AG04449 (cell line): ENCODE measurements at regions not wholly inside any gene's neighbourhood (a gene's known extent, or its start where the extent isn't known, plus 50 kb on each side); places are given as distances from the start of the nearest gene placed in this dataset.

ENCODE experiments used
- CTCF ChIA-PET: fragments of 350-600 bp; formaldehyde crosslinking; extraction: SDS; loops from one replicate; lab custom pipeline; 2021; ENCODE audit warnings: antibody characterized with exemption; lab: Yijun Ruan, JAX
- POLR2A ChIA-PET: fragments of 400-600, 350-600 bp; formaldehyde crosslinking; extraction: SDS; loops from one replicate; lab custom pipeline; 2020; ENCODE audit warnings: antibody characterized with exemption, inconsistent platforms; lab: Yijun Ruan, JAX
- DNase-seq: peaks from one replicate; pipeline ENCODE4 v3.0.0-alpha.2; 2010; ENCODE audit warnings: low read depth, low spot score
- H3K4me3 ChIP-seq: 2 replicates; pipeline ENCODE4 v1.5.1; 2011; ENCODE audit warnings: low read depth, mild to moderate bottlenecking, control low read depth, low read length
- CTCF ChIP-seq: IDR thresholded peaks from one replicate; pipeline ENCODE4 v1.5.1; 2011; ENCODE audit warnings: mild to moderate bottlenecking, moderate library complexity, low read length, control low read depth, inconsistent platforms; ENCODE audit not compliant: insufficient read depth; ENCODE audit errors: missing control alignments

GRCh38 chr2:219852626-219853025 is 225.2 kb downstream of the SLC4A3 start:
- ChIA-PET POLR2A (no interaction called here), CTCF (no interaction called here)
- no peak for DNase-seq
- no peak overlapping the region for H3K4me3 ChIP-seq
- no peak for TF ChIP-seq CTCF

- TF ChIP-seq CTCF: no peak
- CTCF ChIA-PET: no interaction called here
- no peak overlapping the region for H3K4me3 ChIP-seq
Measured at GRCh38 chr2:219856602-219857001, 229.2 kb downstream of the SLC4A3 start.

GRCh38 chr2:219857751-219858150 is 230.3 kb downstream of the SLC4A3 start:
- CTCF ChIA-PET: no interaction called here
- H3K4me3 ChIP-seq: no peak overlapping the region
- POLR2A ChIA-PET: no interaction called here
- TF ChIP-seq CTCF: no peak
- DNase-seq: no peak

More at GRCh38 chr2:219856602-219857001, 229.2 kb downstream of the SLC4A3 start:
- POLR2A ChIA-PET: no interaction called here
- no peak for DNase-seq

GRCh38 chr2:219861307-219861706 is 233.9 kb downstream of the SLC4A3 start:
- DNase-seq: no peak
- POLR2A ChIA-PET: no interaction called here

GRCh38 chr2:219864154-219864553 is 236.7 kb downstream of the SLC4A3 start:
- CTCF ChIA-PET: no interaction called here

More at GRCh38 chr2:219861307-219861706, 233.9 kb downstream of the SLC4A3 start:
- CTCF ChIA-PET: no interaction called here
- no peak for TF ChIP-seq CTCF
- no peak overlapping the region for H3K4me3 ChIP-seq

GRCh38 chr2:219868635-219869034 is 241.2 kb downstream of the SLC4A3 start:
- H3K4me3 ChIP-seq: no peak overlapping the region
- POLR2A ChIA-PET: no interaction called here
- CTCF ChIA-PET: no interaction called here
- no peak for TF ChIP-seq CTCF
- no peak for DNase-seq

More at GRCh38 chr2:219864154-219864553, 236.7 kb downstream of the SLC4A3 start:
- POLR2A ChIA-PET: no interaction called here
- no peak overlapping the region for H3K4me3 ChIP-seq
- no peak for DNase-seq
- TF ChIP-seq CTCF: no peak
